ENCODE measurements at regions not wholly inside any gene's neighbourhood (a gene's known extent, or its start where the extent isn't known, plus 50 kb on each side); places are given as distances from the start of the nearest gene placed in this dataset.

DNA sequence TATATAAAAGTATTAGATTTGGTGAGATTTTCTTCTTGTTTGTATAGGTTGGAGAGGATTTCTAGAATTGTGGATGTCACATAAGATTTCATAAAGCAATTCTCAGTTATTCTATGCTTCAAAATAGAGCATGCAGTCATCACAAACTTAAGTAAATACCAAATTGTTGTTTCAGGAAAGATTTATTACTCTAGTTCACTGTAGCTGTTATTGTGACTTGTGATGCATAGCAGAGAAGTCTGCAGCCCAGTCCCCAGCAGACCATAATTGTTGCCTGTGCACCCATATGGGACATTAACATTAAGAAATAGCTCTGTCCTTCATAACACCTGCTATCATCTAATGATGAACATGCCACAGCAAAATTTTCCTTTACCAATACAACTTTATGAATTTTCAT, 228.0 kb upstream of the FAM83B start:
- H3K9ac ChIP-seq (ENCODE audit: insufficient read depth in 1 of 2, low read length in 2 of 2): no peak overlapping the region
- H3K4me3 ChIP-seq: no peak overlapping the region
- H3K4me1 ChIP-seq (ENCODE audit: control insufficient read depth in 5 of 5, insufficient read depth in 5 of 5, low read length in 5 of 5): no peaks in the 10 kb centered on the region
- TF ChIP-seq, protein P1, sequence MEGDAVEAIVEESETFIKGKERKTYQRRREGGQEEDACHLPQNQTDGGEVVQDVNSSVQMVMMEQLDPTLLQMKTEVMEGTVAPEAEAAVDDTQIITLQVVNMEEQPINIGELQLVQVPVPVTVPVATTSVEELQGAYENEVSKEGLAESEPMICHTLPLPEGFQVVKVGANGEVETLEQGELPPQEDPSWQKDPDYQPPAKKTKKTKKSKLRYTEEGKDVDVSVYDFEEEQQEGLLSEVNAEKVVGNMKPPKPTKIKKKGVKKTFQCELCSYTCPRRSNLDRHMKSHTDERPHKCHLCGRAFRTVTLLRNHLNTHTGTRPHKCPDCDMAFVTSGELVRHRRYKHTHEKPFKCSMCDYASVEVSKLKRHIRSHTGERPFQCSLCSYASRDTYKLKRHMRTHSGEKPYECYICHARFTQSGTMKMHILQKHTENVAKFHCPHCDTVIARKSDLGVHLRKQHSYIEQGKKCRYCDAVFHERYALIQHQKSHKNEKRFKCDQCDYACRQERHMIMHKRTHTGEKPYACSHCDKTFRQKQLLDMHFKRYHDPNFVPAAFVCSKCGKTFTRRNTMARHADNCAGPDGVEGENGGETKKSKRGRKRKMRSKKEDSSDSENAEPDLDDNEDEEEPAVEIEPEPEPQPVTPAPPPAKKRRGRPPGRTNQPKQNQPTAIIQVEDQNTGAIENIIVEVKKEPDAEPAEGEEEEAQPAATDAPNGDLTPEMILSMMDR (IDR thresholded peaks at IDR 0.05; ENCODE audit: control extremely low read depth, extremely low read depth): no peak
- H3K36me3 ChIP-seq (ENCODE audit: control insufficient read depth in 4 of 4, insufficient read depth in 4 of 4, low read length in 4 of 4): no peaks in the 10 kb centered on the region
- ATAC-seq (ENCODE audit: insufficient read depth, low FRiP score): no peak
- no peaks in the 10 kb centered on the region for H3K9me3 ChIP-seq (ENCODE audit: control insufficient read depth in 4 of 4, insufficient read depth in 3 of 4, low read length in 3 of 4)
- DNase-seq: no peak
- H3K27me3 ChIP-seq (ENCODE audit: control insufficient read depth in 3 of 3, insufficient read depth in 3 of 3, low read length in 2 of 3): no peaks in the 10 kb centered on the region
- no peak overlapping the region for H3K27ac ChIP-seq (ENCODE audit: low read depth in 1 of 2, low read length in 1 of 2)

DNA sequence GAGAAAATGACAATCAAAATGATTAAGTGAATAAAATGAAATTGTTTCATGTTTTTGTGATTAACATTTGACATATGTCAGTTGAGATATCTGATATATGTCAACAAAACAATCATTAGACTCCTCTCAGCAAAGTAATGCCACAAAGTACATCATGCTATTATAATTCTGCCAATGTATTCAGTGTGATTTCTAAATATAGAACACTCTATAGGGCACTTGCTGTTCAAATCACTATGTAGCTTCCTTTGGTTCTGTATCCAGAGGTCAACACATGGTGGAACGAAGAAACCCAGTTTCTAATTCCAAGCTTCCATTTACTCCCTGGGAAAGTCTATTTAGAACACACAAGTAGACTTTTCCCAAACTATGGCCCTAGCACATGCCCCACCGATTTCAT, 227.5 kb upstream of the FAM83B start:
- H3K4me3 ChIP-seq: no peak overlapping the region
- no peaks in the 10 kb centered on the region for H3K27me3 ChIP-seq (ENCODE audit: control insufficient read depth in 3 of 3, insufficient read depth in 3 of 3, low read length in 2 of 3)
- ATAC-seq (ENCODE audit: insufficient read depth, low FRiP score): no peak
- TF ChIP-seq, protein P1 (IDR thresholded peaks at IDR 0.05; ENCODE audit: control extremely low read depth, extremely low read depth): no peak
- no peak overlapping the region for H3K9ac ChIP-seq (ENCODE audit: insufficient read depth in 1 of 2, low read length in 2 of 2)
- H3K36me3 ChIP-seq (ENCODE audit: control insufficient read depth in 4 of 4, insufficient read depth in 4 of 4, low read length in 4 of 4): no peaks in the 10 kb centered on the region
- H3K9me3 ChIP-seq (ENCODE audit: control insufficient read depth in 4 of 4, insufficient read depth in 3 of 4, low read length in 3 of 4): no peaks in the 10 kb centered on the region
- WGBS, 2 donors: 85 to 86% methylated on average over 2 of the region's 2 CpGs
- H3K27ac ChIP-seq (ENCODE audit: low read depth in 1 of 2, low read length in 1 of 2): no peak overlapping the region
- no peak for DNase-seq
- no peaks in the 10 kb centered on the region for H3K4me1 ChIP-seq (ENCODE audit: control insufficient read depth in 5 of 5, insufficient read depth in 5 of 5, low read length in 5 of 5)

DNA sequence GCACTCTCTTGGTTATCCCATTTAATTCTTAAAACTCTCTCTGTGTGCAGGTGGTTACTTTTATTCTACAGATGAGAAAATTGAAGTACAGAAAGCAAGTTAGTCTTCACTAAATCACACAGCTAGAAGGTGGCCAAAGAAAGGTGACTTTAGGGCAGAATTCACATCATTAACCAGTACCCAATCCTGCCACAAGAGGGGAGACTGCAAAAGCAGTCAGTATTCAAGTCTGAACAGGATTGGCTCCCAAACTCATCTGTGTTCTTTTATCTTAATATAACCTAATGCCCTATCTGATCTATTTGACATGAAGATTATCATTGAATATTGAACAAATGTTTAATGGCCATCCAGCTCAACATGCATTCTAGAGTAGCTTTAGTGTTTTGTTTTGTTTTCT, 225.3 kb upstream of the FAM83B start:
- Histone ChIP-seq H3K9ac (ENCODE audit: insufficient read depth in 1 of 2, low read length in 2 of 2) (no peak overlapping the region), H3K27ac (ENCODE audit: low read depth in 1 of 2, low read length in 1 of 2) (no peak overlapping the region), H3K9me3 (ENCODE audit: control insufficient read depth in 4 of 4, insufficient read depth in 3 of 4, low read length in 3 of 4) (no peaks in the 10 kb centered on the region), H3K27me3 (ENCODE audit: control insufficient read depth in 3 of 3, insufficient read depth in 3 of 3, low read length in 2 of 3) (no peaks in the 10 kb centered on the region), H3K4me3 (no peak overlapping the region), H3K36me3 (ENCODE audit: control insufficient read depth in 4 of 4, insufficient read depth in 4 of 4, low read length in 4 of 4) (no peaks in the 10 kb centered on the region), H3K4me1 (ENCODE audit: control insufficient read depth in 5 of 5, insufficient read depth in 5 of 5, low read length in 5 of 5) (no peaks in the 10 kb centered on the region)
- no peak for ATAC-seq (ENCODE audit: insufficient read depth, low FRiP score)
- no peak for DNase-seq
- TF ChIP-seq, protein P1 (IDR thresholded peaks at IDR 0.05; ENCODE audit: control extremely low read depth, extremely low read depth): no peak

DNA sequence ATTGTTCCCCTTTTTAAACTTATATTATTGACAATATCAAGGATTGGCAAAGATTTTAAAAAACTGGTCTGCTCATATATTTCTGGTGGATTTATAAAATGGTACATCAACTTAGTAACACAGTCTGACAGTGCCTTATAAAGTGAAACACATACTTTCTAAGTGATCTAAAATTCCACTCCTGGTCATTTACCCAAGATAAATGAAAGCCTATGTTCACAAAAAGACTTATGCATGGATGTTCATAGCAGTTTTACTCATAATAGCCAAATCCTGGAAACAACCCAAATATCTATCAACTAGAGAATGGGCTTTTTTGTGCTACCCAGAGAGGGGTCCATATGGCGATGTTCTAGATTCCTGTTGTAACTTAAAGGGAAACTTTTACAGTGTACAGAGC, 222.4 kb upstream of the FAM83B start:
- DNase-seq (no peak), ATAC-seq (ENCODE audit: insufficient read depth, low FRiP score) (no peak)
- H3K27ac ChIP-seq (ENCODE audit: low read depth in 1 of 2, low read length in 1 of 2): no peak overlapping the region
- WGBS, 2 donors: 87 to 89% methylated on average over 1 of the region's 1 CpG
- H3K36me3 ChIP-seq (ENCODE audit: control insufficient read depth in 4 of 4, insufficient read depth in 4 of 4, low read length in 4 of 4): no peaks in the 10 kb centered on the region
- no peak overlapping the region for H3K9ac ChIP-seq (ENCODE audit: insufficient read depth in 1 of 2, low read length in 2 of 2)
- TF ChIP-seq, protein P1 (IDR thresholded peaks at IDR 0.05; ENCODE audit: control extremely low read depth, extremely low read depth): no peak
- no peaks in the 10 kb centered on the region for H3K4me1 ChIP-seq (ENCODE audit: control insufficient read depth in 5 of 5, insufficient read depth in 5 of 5, low read length in 5 of 5)
- no peaks in the 10 kb centered on the region for H3K9me3 ChIP-seq (ENCODE audit: control insufficient read depth in 4 of 4, insufficient read depth in 3 of 4, low read length in 3 of 4)
- H3K4me3 ChIP-seq: no peak overlapping the region
- no peaks in the 10 kb centered on the region for H3K27me3 ChIP-seq (ENCODE audit: control insufficient read depth in 3 of 3, insufficient read depth in 3 of 3, low read length in 2 of 3)
